ENCODE measurements at regions not wholly inside any gene's neighbourhood (a gene's known extent, or its start where the extent isn't known, plus 50 kb on each side); places are given as distances from the start of the nearest gene placed in this dataset.

- TF ChIP-seq CTCF (conservative IDR thresholded peaks at IDR 0.05 in 1 of 2, IDR thresholded peaks at IDR 0.05 in 1 of 2; ENCODE audit: low read depth in 1 of 2, low read length in 2 of 2) (no peak), EZH2 (IDR thresholded peaks at IDR 0.05; ENCODE audit: low read length, missing control alignments) (no peak)
Observed at GRCh38 chr13:94959626-94960025, 247.3 kb upstream of the SOX21 start.
